Lung (tissue), 11 donors: ENCODE measurements at regions not wholly inside any gene's neighbourhood (a gene's known extent, or its start where the extent isn't known, plus 50 kb on each side); places are given as distances from the start of the nearest gene placed in this dataset.

ENCODE experiments used
- ATAC-seq: fragments of 200-7000 bp; cut with Tn5 transposase; one replicate; pipeline ENCODE4 v1.9.1; 2020; ENCODE audit warnings: moderate number of reproducible peaks; ENCODE audit not compliant: insufficient read depth, low FRiP score
- DNase-seq, 3 donors: peaks; one replicate each; pipeline ENCODE4 v3.0.0-alpha.2; 2013 to 2017
- H3K27ac ChIP-seq, 2 donors: one replicate each; pipeline ENCODE4 v1.5.1; 2013; ENCODE audit warnings: mild to moderate bottlenecking in 2 of 2, moderate library complexity in 2 of 2, control low read depth in 1 of 2, inconsistent platforms in 1 of 2, low read depth in 1 of 2, low read length in 1 of 2
- H3K27me3 ChIP-seq, 3 donors: one replicate each; pipeline ENCODE4 v1.5.1; 2013; ENCODE audit warnings: low read length in 2 of 3; ENCODE audit not compliant: control insufficient read depth in 3 of 3, insufficient read depth in 3 of 3
- H3K36me3 ChIP-seq, 4 donors: one replicate each; pipeline ENCODE4 v1.5.1; 2013; ENCODE audit warnings: low read length in 4 of 4, mild to moderate bottlenecking in 1 of 4, moderate library complexity in 1 of 4; ENCODE audit not compliant: control insufficient read depth in 4 of 4, insufficient read depth in 4 of 4
- H3K4me1 ChIP-seq, 5 donors: one replicate each; pipeline ENCODE4 v1.5.1; 2013; ENCODE audit warnings: low read length in 5 of 5, mild to moderate bottlenecking in 2 of 5, moderate library complexity in 1 of 5; ENCODE audit not compliant: control insufficient read depth in 5 of 5, insufficient read depth in 5 of 5
- H3K4me3 ChIP-seq: one replicate; pipeline ENCODE4 v1.5.1; 2013; ENCODE audit warnings: mild to moderate bottlenecking, control low read depth, moderate library complexity
- H3K9ac ChIP-seq, 2 donors: one replicate each; pipeline ENCODE4 v1.5.1; 2013; ENCODE audit warnings: low read length in 2 of 2, control low read depth in 1 of 2; ENCODE audit not compliant: insufficient read depth in 1 of 2
- H3K9me3 ChIP-seq, 4 donors: one replicate each; pipeline ENCODE4 v1.5.1; 2013; ENCODE audit warnings: low read length in 3 of 4, mild to moderate bottlenecking in 1 of 4, moderate library complexity in 1 of 4; ENCODE audit not compliant: control insufficient read depth in 4 of 4, insufficient read depth in 3 of 4
- WGBS, 2 donors: extraction: QIAGEN DNeasy Blood & Tissue Kit; methylation state at CpG; one replicate each; pipeline ENCODE4 v1.1.7; 2013; 5-methylcytosine and 5-hydroxymethylcytosine counted together
- TF ChIP-seq, protein P1 (sequence below): IDR thresholded peaks from 2 replicates; pipeline ENCODE4 v1.5.1; 2012; ENCODE audit warnings: mild to moderate bottlenecking; ENCODE audit errors: control extremely low read depth, extremely low read depth
- donor health status: control.
- donor health status: control.
- donor health status: Bipolar disorder and iron deficiency.
- donor health status: healthy.
- donor health status: DM: yes; HTN: yes; CAD: no.

DNA sequence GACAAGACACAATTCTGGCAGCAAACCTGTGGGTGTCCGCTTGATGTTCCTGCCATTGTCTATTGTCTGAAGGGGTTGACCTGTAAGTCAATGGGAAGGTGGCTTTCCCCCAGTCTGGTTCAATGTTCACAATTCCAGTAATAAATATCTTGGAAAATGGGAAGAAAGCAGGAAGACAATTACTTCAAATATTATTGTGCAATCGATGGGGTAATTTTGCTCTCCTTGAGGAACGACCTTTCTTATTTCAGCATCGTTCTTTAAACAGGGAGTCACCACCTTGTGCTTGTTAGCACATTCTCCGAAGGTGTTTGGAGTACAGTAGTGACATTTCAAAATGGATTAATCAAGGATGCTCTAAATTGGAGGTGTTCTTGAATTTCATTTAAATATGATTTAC, 136.9 kb downstream of the BTBD3 start:
- Histone ChIP-seq H3K9me3 (no peaks in the 10 kb centered on the region), H3K9ac (no peak overlapping the region), H3K4me3 (no peak overlapping the region), H3K36me3 (no peaks in the 10 kb centered on the region), H3K27ac (no peak overlapping the region), H3K4me1 (peaks cover 0 to 2% (median 0%) of the 10 kb centered on the region in 5 donors), H3K27me3 (no peaks in the 10 kb centered on the region)
- no peak for ATAC-seq
- TF ChIP-seq, protein P1, sequence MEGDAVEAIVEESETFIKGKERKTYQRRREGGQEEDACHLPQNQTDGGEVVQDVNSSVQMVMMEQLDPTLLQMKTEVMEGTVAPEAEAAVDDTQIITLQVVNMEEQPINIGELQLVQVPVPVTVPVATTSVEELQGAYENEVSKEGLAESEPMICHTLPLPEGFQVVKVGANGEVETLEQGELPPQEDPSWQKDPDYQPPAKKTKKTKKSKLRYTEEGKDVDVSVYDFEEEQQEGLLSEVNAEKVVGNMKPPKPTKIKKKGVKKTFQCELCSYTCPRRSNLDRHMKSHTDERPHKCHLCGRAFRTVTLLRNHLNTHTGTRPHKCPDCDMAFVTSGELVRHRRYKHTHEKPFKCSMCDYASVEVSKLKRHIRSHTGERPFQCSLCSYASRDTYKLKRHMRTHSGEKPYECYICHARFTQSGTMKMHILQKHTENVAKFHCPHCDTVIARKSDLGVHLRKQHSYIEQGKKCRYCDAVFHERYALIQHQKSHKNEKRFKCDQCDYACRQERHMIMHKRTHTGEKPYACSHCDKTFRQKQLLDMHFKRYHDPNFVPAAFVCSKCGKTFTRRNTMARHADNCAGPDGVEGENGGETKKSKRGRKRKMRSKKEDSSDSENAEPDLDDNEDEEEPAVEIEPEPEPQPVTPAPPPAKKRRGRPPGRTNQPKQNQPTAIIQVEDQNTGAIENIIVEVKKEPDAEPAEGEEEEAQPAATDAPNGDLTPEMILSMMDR: no peak
- no peak for DNase-seq
- 60 to 77% methylated on average over 5 of the region's 5 CpGs for WGBS, 2 donors

DNA sequence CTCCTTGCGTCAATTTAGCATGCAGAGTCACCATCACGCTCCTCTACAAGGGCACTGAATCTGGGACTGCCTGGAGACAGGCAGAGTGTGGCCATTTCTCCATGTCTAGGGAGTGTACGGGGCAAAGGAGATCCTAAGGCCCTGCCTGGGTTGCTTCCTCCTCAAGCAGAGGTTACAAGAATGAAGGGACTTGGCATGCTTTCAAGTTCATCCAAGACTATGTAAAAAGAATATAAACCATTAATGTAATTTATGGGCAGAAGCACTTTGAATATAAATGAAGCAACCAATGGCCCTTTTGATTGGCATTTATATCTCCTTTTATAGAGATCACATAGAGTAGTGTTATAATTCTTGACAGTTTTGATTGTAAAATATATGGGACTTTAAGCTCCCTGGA, 137.5 kb downstream of the BTBD3 start:
- H3K27me3 ChIP-seq: no peaks in the 10 kb centered on the region
- peaks cover 0 to 2% (median 0%) of the 10 kb centered on the region in 5 donors for H3K4me1 ChIP-seq
- no peaks in the 10 kb centered on the region for H3K36me3 ChIP-seq
- no peak overlapping the region for H3K4me3 ChIP-seq
- TF ChIP-seq, protein P1: no peak
- H3K9ac ChIP-seq: no peak overlapping the region
- ATAC-seq (no peak), DNase-seq (no peak)
- no peak overlapping the region for H3K27ac ChIP-seq
- WGBS, 2 donors: 53 to 82% methylated on average over 3 of the region's 3 CpGs
- no peaks in the 10 kb centered on the region for H3K9me3 ChIP-seq

DNA sequence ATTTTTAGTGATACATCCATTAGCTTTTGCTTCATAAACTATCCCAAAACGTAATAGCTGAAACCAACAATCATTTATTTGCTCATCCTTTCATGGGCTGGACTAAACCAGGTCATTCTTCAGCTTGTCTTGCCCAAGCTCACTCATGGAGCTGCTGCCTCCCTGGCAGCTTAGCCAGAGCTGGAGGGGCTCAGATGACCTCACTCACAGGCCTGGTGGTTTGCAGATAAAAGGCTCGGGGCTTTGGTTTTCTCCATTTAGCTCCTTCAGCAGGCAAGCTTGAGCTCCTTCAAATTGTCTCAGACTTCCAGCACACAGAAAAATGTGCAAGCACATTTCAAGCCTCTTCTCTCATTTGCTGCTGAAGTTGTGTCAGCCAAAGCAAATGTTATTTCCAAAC, 139.1 kb downstream of the BTBD3 start:
- Histone ChIP-seq H3K4me1 (peaks cover 0 to 2% (median 0%) of the 10 kb centered on the region in 5 donors), H3K9me3 (no peaks in the 10 kb centered on the region), H3K4me3 (no peak overlapping the region), H3K27ac (no peak overlapping the region), H3K36me3 (no peaks in the 10 kb centered on the region), H3K9ac (no peak overlapping the region), H3K27me3 (no peaks in the 10 kb centered on the region)
- TF ChIP-seq, protein P1: no peak
- DNase-seq: no peak
- WGBS, 2 donors: 61 to 62% methylated on average over 2 of the region's 2 CpGs
- ATAC-seq: no peak

DNA sequence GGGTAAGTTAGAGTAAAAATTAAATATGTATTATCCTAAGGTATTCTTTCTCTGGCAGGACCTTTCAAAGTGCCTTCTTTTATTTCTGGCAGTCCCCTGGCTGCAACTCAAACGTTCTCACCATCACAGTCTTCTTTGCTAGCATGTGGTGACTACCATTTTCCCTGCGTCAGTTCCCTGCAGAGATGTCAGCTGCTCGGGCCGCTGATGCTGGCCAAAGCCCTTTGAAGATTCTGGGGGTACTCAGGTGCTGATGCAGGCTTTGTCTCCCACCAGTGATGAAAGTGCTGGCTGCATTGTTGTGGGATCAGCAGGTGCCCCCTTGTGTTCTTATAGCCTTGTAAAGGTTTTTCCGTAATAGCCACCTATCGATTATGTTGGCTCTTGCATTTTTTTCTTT, 140.1 kb downstream of the BTBD3 start:
- no peak for ATAC-seq
- H3K27me3 ChIP-seq: no peaks in the 10 kb centered on the region
- no peaks in the 10 kb centered on the region for H3K9me3 ChIP-seq
- 85 to 86% methylated on average over 6 of the region's 6 CpGs for WGBS, 2 donors
- no peak overlapping the region for H3K27ac ChIP-seq
- no peak for DNase-seq
- no peak overlapping the region for H3K9ac ChIP-seq
- no peaks in the 10 kb centered on the region for H3K4me1 ChIP-seq
- H3K4me3 ChIP-seq: no peak overlapping the region
- H3K36me3 ChIP-seq: no peaks in the 10 kb centered on the region
- TF ChIP-seq, protein P1: no peak
